ENCODE measurements at regions not wholly inside any gene's neighbourhood (a gene's known extent, or its start where the extent isn't known, plus 50 kb on each side); places are given as distances from the start of the nearest gene placed in this dataset.
"Not testable (repeated sequence)": the region's sequence is repeated elsewhere in the genome, so short reads cannot be mapped to it uniquely, and the experiment has no call there.

DNA sequence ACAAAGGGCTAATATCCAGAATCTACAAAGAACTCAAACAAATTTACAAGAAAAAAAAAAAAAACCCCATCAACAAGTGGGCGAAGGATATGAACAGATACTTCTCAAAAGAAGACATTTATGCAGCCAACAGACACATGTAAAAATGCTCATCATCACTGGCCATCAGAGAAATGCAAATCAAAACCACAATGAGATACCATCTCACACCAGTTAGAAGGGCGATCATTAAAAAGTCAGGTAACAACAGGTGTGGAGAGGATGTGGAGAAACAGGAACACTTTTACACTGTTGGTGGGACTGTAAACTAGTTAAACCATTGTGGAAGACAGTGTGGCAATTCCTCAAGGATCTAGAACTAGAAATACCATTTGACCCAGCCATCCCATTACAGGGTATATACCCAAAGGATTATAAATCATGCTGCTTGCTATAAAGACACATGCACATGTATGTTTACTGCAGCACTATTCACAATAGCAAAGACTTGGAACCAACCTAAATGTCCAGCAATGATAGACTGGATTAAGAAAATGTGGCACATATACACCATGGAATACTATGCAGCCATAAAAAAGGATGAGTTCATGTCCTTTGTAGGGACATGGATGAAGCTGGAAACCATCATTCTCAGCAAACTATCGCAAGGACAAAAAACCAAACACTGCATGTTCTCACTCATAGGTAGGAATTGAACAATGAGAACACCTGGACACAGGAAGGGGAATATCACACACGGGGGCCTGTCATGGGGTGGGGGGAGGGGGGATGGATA is 222.4 kb upstream of the RUNX1 start:
- H3K9me3 ChIP-seq (ENCODE audit: control insufficient read depth, low read length); H3K27me3 ChIP-seq (replicated peaks; ENCODE audit: control insufficient read depth, insufficient read depth, low read length); DNase-seq (ENCODE audit: low read depth); H3K4me3 ChIP-seq (ENCODE audit: low read length); H3K36me3 ChIP-seq (ENCODE audit: control insufficient read depth, insufficient read depth, low read length, severe bottlenecking); H3K9ac ChIP-seq (ENCODE audit: low read length); H3K4me1 ChIP-seq (ENCODE audit: control insufficient read depth, insufficient read depth, low read length): not testable (repeated sequence)

DNA sequence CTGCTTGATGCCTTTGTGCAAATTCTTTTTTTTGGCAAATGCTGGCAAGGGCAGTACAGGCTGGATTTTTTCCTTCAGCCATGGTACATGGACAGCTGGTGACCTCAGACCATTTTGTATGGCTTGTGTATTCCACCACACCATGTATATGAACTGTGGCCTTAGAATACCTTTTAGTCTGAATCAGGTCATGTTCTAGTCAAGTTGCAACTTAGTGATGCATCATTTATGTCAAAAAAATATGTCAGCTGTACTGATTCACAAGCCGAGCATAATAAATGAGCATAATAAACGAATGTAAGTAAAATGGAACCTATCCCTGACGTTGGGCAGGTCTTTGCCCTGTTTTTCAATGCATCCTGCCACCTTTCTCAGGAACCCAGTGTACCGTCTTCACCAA is 219.7 kb upstream of the RUNX1 start:
- DNase-seq (ENCODE audit: low read depth): no peak

DNA sequence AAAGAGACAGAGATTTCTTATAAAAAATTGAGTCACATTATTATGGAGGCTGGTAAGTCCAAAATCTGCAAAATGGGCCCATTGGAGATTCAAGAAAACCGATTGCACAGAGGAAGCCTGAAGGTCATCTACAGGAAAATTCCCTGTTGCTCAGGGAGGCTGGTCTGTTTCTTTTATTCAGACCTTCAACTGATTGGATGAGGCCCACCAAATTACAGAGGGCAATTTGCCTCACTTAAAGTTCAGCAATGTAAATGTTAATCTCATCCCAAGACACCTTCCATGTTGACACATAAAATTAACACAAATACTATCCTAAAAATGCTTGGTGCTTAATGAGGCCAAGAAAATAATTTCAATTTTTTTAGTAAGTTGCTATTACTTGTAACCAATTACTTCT is 219.2 kb upstream of the RUNX1 start:
- Histone ChIP-seq H3K27me3 (replicated peaks; ENCODE audit: control insufficient read depth, insufficient read depth, low read length) (no peaks in the 10 kb centered on the region), H3K36me3 (ENCODE audit: control insufficient read depth, insufficient read depth, low read length, severe bottlenecking) (no peaks in the 10 kb centered on the region), H3K4me1 (ENCODE audit: control insufficient read depth, insufficient read depth, low read length) (no peaks in the 10 kb centered on the region), H3K4me3 (ENCODE audit: low read length) (no peak overlapping the region), H3K9me3 (ENCODE audit: control insufficient read depth, low read length) (no peaks in the 10 kb centered on the region), H3K9ac (ENCODE audit: low read length) (no peak overlapping the region)
- no peak for DNase-seq (ENCODE audit: low read depth)

More for the DNA sequence above, 219.7 kb upstream of the RUNX1 start:
- Histone ChIP-seq H3K27me3 (replicated peaks; ENCODE audit: control insufficient read depth, insufficient read depth, low read length) (no peaks in the 10 kb centered on the region), H3K36me3 (ENCODE audit: control insufficient read depth, insufficient read depth, low read length, severe bottlenecking) (no peaks in the 10 kb centered on the region), H3K4me3 (ENCODE audit: low read length) (no peak overlapping the region), H3K4me1 (ENCODE audit: control insufficient read depth, insufficient read depth, low read length) (no peaks in the 10 kb centered on the region), H3K9me3 (ENCODE audit: control insufficient read depth, low read length) (no peaks in the 10 kb centered on the region), H3K9ac (ENCODE audit: low read length) (no peak overlapping the region)

DNA sequence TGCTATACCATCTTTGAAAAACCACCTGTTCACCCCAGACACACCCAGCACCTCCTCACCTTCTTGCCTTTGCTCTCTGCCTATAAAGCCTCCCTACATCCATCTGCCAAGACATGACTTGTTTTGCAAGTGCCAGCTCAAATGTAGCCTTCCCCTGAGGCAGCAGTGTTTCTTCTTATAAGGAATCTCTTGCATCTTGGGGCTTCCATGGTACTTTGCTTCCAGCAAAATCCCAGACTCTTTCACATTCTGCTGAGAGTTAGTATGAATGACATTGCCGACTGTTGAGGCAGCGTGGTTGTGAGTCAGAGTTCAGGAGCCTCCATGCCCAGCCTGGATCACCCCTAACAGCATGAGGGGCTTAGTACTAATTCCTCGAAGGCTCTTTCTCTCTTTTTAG is 217.4 kb upstream of the RUNX1 start:
- no peak overlapping the region for H3K9ac ChIP-seq (ENCODE audit: low read length)
- DNase-seq (ENCODE audit: low read depth): no peak
- H3K27me3 ChIP-seq (replicated peaks; ENCODE audit: control insufficient read depth, insufficient read depth, low read length): no peaks in the 10 kb centered on the region
- no peak overlapping the region for H3K4me3 ChIP-seq (ENCODE audit: low read length)
- no peaks in the 10 kb centered on the region for H3K36me3 ChIP-seq (ENCODE audit: control insufficient read depth, insufficient read depth, low read length, severe bottlenecking)
- no peaks in the 10 kb centered on the region for H3K4me1 ChIP-seq (ENCODE audit: control insufficient read depth, insufficient read depth, low read length)
- no peaks in the 10 kb centered on the region for H3K9me3 ChIP-seq (ENCODE audit: control insufficient read depth, low read length)

DNA sequence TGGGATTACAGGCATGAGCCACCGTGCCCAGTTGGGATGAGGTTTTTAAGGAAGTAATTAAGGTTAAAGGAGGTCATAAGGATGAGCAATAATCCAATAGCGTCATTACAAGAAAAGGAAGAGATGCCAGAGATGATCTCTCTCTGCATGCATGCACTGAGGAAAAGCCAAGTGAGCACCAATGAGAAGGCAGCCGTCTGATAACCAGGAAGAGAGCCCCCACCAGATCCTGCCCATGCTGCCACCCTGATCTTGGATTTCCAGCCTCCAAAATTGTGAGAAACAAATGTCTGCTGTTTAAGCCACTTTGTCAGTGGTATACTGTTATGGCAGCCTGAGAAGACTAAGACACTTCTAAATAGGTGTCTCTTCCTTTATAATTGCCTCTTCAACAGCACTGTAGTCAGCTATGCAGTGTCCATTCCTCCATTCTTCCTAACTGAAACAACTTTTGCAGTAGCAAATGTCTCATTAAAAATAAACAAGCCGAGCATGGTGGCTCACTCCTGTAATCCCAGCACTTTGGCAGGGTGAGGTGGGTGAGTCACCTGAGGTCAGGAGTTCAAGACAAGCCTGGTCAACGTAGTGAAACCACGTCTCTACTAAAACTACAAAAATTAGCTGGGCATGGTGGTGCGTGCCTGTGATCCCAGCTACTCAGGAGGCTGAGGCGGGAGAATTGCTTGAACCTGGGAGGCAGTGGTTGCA is 216.2 kb upstream of the RUNX1 start:
- Histone ChIP-seq H3K9me3 (ENCODE audit: control insufficient read depth, low read length) (peaks cover 6% of the 10 kb centered on the region), H3K9ac (ENCODE audit: low read length) (no peak overlapping the region), H3K36me3 (ENCODE audit: control insufficient read depth, insufficient read depth, low read length, severe bottlenecking) (no peaks in the 10 kb centered on the region), H3K4me1 (ENCODE audit: control insufficient read depth, insufficient read depth, low read length) (no peaks in the 10 kb centered on the region), H3K4me3 (ENCODE audit: low read length) (no peak overlapping the region), H3K27me3 (replicated peaks; ENCODE audit: control insufficient read depth, insufficient read depth, low read length) (no peaks in the 10 kb centered on the region)
- no peak for DNase-seq (ENCODE audit: low read depth)

DNA sequence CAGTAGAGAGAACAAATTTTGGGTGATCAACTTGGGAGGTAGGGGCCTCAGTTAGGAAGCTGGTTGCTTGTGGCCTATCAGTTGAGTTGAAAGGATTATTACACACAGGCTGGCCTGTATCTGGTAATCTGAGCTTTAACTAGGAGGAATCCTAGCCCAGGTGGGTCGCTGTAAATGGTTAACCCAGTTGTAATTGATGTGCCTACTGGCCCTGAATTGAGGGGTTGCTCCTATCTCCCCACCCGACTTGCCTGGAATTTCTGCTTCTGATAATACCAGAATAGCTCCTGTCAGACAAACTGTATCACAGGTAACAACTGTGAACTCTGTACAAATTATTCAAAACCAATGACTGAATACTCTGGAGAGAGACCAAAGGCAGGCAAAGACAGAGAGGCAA is 210.4 kb upstream of the RUNX1 start:
- no peak for DNase-seq (ENCODE audit: low read depth)
- Histone ChIP-seq H3K27me3 (replicated peaks; ENCODE audit: control insufficient read depth, insufficient read depth, low read length) (no peaks in the 10 kb centered on the region), H3K4me1 (ENCODE audit: control insufficient read depth, insufficient read depth, low read length) (peaks cover 36% of the 10 kb centered on the region), H3K4me3 (ENCODE audit: low read length) (no peak overlapping the region), H3K9me3 (ENCODE audit: control insufficient read depth, low read length) (peaks cover 6% of the 10 kb centered on the region), H3K9ac (ENCODE audit: low read length) (no peak overlapping the region), H3K36me3 (ENCODE audit: control insufficient read depth, insufficient read depth, low read length, severe bottlenecking) (no peaks in the 10 kb centered on the region)

DNA sequence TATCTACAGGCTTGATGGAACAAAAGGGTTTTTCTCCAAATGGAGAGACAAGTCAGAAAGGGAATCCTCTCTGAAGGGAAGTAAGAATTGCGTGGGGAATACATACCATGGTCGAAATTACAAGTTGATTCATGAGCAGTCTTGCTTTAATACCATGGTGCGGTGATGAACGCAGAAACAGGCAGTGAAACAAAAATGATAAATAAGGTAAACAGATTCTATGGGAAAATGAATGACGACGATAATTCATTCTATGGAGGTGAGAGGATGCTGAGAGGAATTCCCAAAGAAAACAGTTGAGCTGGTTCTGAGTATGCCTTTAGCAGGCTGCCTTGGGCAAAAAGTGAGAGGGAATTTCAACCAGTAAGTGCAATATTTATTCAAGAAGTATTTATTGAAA is 209.4 kb upstream of the RUNX1 start:
- Histone ChIP-seq H3K9ac (ENCODE audit: low read length) (no peak overlapping the region), H3K4me1 (ENCODE audit: control insufficient read depth, insufficient read depth, low read length) (peaks cover 45% of the 10 kb centered on the region), H3K4me3 (ENCODE audit: low read length) (no peak overlapping the region), H3K9me3 (ENCODE audit: control insufficient read depth, low read length) (peaks cover 6% of the 10 kb centered on the region), H3K27me3 (replicated peaks; ENCODE audit: control insufficient read depth, insufficient read depth, low read length) (no peaks in the 10 kb centered on the region), H3K36me3 (ENCODE audit: control insufficient read depth, insufficient read depth, low read length, severe bottlenecking) (no peaks in the 10 kb centered on the region)
- DNase-seq (ENCODE audit: low read depth): no peak

DNA sequence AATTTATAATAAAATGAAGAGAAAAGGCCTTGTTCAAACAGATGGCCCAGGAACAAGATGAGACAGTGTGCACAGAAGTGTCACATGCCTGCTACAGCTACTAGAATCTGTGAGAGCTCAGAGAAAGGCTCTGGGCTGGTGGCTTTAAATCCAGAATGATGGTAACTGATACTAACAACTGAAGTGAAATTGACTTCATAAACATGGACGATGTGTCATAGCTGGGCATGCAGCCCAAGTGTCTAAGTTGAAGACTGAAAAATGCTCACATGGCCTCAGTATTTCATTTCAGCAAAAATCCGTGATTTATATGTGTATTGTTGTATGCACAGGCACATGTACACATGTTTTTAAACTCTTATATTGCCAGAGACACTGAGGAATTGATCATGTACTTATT is 208.3 kb upstream of the RUNX1 start:
- H3K9me3 ChIP-seq (ENCODE audit: control insufficient read depth, low read length): peaks cover 6% of the 10 kb centered on the region
- H3K27me3 ChIP-seq (replicated peaks; ENCODE audit: control insufficient read depth, insufficient read depth, low read length): no peaks in the 10 kb centered on the region
- peaks cover 56% of the 10 kb centered on the region for H3K4me1 ChIP-seq (ENCODE audit: control insufficient read depth, insufficient read depth, low read length)
- peak overlapping the region; percentile 68 for H3K4me3 ChIP-seq (ENCODE audit: low read length)
- H3K36me3 ChIP-seq (ENCODE audit: control insufficient read depth, insufficient read depth, low read length, severe bottlenecking): no peaks in the 10 kb centered on the region
- peak overlapping the region; percentile 78 for H3K9ac ChIP-seq (ENCODE audit: low read length)
- DNase-seq (ENCODE audit: low read depth): peak; percentile 96

DNA sequence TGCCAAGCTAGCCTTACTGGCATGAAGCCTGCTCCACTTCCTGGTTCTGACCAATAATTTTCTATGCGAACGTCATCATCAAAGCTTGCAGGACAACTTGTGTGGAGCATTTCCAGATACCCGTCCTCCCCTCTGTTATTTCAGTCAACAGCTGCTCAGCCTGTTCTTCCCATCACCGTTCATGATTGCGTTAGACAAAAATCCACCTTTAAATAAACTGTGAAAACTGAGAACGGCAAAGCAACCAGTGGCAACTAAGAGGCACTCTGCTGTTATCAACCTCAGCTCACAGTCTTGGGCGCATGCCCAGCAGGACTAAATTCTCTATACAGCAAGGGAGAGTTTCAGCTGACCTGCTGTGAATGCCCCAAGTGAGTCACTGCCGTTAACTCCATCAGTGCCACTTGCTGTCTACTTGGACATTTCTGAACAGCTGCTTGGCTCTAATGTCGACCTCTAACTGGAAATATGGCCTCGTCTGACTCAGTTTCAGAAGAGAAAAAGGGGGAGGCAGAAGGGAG is 207.4 kb upstream of the RUNX1 start:
- Histone ChIP-seq H3K4me3 (ENCODE audit: low read length) (peak overlapping the region; percentile 68), H3K9me3 (ENCODE audit: control insufficient read depth, low read length) (peaks cover 6% of the 10 kb centered on the region), H3K27me3 (replicated peaks; ENCODE audit: control insufficient read depth, insufficient read depth, low read length) (no peaks in the 10 kb centered on the region), H3K9ac (ENCODE audit: low read length) (peak overlapping the region; percentile 78), H3K36me3 (ENCODE audit: control insufficient read depth, insufficient read depth, low read length, severe bottlenecking) (no peaks in the 10 kb centered on the region), H3K4me1 (ENCODE audit: control insufficient read depth, insufficient read depth, low read length) (peaks cover 60% of the 10 kb centered on the region)
- DNase-seq (ENCODE audit: low read depth): peak; percentile 97

DNA sequence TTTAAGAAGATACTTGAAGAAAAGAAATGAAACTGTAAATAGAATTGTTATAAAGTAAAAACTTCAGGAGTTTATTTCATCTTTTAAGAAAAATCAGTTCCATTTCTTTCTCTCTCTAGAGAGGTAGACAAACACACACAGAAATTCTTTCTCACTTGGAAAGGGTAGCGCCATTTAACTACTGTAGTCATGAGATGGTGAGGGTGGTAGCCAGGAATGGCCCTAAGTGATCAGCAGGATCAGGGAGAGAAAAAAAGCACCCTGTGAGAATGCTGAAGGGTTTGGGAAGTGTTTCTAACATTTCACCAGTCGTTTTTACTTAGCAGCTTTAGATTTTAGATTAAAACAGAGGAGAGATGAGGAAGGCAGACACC is 205.7 kb upstream of the RUNX1 start:
- peak overlapping the region; percentile 62 for H3K4me3 ChIP-seq (ENCODE audit: low read length)
- H3K9me3 ChIP-seq (ENCODE audit: control insufficient read depth, low read length): no peaks in the 10 kb centered on the region
- peak overlapping the region; percentile 80 for H3K9ac ChIP-seq (ENCODE audit: low read length)
- H3K36me3 ChIP-seq (ENCODE audit: control insufficient read depth, insufficient read depth, low read length, severe bottlenecking): no peaks in the 10 kb centered on the region
- peaks cover 60% of the 10 kb centered on the region for H3K4me1 ChIP-seq (ENCODE audit: control insufficient read depth, insufficient read depth, low read length)
- no peaks in the 10 kb centered on the region for H3K27me3 ChIP-seq (replicated peaks; ENCODE audit: control insufficient read depth, insufficient read depth, low read length)
- DNase-seq (ENCODE audit: low read depth): no peak

DNA sequence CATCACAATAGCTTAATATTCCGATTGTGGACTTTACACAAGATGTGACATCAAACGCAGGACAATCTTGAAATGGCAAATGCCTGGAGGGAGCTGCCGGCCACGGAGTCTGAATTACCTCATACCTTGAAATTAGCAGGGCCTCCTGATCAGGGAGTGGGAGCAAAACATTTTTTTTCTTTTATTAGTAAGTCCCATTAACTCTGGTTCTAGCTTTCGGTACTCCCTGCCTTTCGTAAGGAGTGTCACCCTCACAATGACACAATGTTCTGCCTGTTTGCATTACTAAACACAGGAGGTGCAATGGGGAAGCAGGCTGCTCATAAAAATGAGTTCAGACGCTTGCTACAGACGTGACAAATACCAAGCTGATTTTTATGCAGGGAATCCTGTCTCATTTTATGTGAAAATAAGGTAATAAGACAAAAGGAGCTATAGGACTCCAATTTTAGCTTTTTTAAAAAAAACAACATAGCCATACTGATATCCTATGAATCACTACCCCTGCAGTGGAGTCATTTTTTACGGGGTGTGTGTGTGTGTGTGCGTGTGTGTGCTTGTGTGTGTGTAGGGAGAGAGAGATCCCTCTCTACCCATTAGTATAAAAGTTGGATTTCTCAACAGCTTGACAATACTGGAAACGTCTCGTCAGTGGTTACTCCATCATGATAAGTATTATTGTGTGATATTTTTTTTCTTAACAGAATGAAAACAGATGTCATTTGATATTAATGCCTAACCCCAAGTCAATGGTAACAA is 205.1 kb upstream of the RUNX1 start:
- DNase-seq (ENCODE audit: low read depth): peak; percentile 72
- H3K27me3 ChIP-seq (replicated peaks; ENCODE audit: control insufficient read depth, insufficient read depth, low read length): no peaks in the 10 kb centered on the region
- no peaks in the 10 kb centered on the region for H3K36me3 ChIP-seq (ENCODE audit: control insufficient read depth, insufficient read depth, low read length, severe bottlenecking)
- H3K9me3 ChIP-seq (ENCODE audit: control insufficient read depth, low read length): no peaks in the 10 kb centered on the region
- peak overlapping the region; percentile 62 for H3K4me3 ChIP-seq (ENCODE audit: low read length)
- peak overlapping the region; percentile 80 for H3K9ac ChIP-seq (ENCODE audit: low read length)
- H3K4me1 ChIP-seq (ENCODE audit: control insufficient read depth, insufficient read depth, low read length): peaks cover 60% of the 10 kb centered on the region
